GM18508 (cell line): ENCODE measurements at regions not wholly inside any gene's neighbourhood (a gene's known extent, or its start where the extent isn't known, plus 50 kb on each side); places are given as distances from the start of the nearest gene placed in this dataset.
"Not testable (repeated sequence)": the region's sequence is repeated elsewhere in the genome, so short reads cannot be mapped to it uniquely, and the experiment has no call there.

Experiments used
- ATAC-seq: cut with Tn5 transposase; IDR thresholded peaks from one replicate; pipeline ENCODE4 v1.9.1; 2021; ENCODE audit warnings: moderate number of reproducible peaks; ENCODE audit not compliant: insufficient read depth, unreplicated experiment

- no peak for ATAC-seq
Observed at GRCh38 chr1:55823541-55824250, 608.5 kb upstream of the USP24 start.

- ATAC-seq = no peak
Observed at GRCh38 chr1:55822891-55823290, 607.7 kb upstream of the USP24 start.

- no peak for ATAC-seq
Observed at GRCh38 chr1:55821234-55821633, 606.1 kb upstream of the USP24 start.

GRCh38 chr1:55820501-55820900, 605.3 kb upstream of the USP24 start:
- no peak for ATAC-seq

GRCh38 chr1:55819011-55819410, 603.8 kb upstream of the USP24 start:
- ATAC-seq = no peak

GRCh38 chr1:55816456-55817426, 601.6 kb upstream of the USP24 start:
- ATAC-seq = no peak

- no peak for ATAC-seq
Observed at GRCh38 chr1:55815745-55816455, 600.7 kb upstream of the USP24 start.

- no peak for ATAC-seq
Observed at GRCh38 chr1:55814967-55815366, 599.8 kb upstream of the USP24 start.

- ATAC-seq = no peak
Observed at GRCh38 chr1:55813618-55814017, 598.5 kb upstream of the USP24 start.

GRCh38 chr1:55812281-55812680, 597.1 kb upstream of the USP24 start:
- no peak for ATAC-seq

GRCh38 chr1:55808263-55808662, 593.1 kb upstream of the USP24 start:
- ATAC-seq = no peak

GRCh38 chr1:55803429-55803828, 588.3 kb upstream of the USP24 start:
- no peak for ATAC-seq

GRCh38 chr1:55801481-55801880, 586.3 kb upstream of the USP24 start:
- no peak for ATAC-seq

GRCh38 chr1:55800503-55800902, 585.3 kb upstream of the USP24 start:
- ATAC-seq = no peak

GRCh38 chr1:55793856-55794255, 578.7 kb upstream of the USP24 start:
- no peak for ATAC-seq

- no peak for ATAC-seq
Observed at GRCh38 chr1:55792870-55793269, 577.7 kb upstream of the USP24 start.

GRCh38 chr1:55789466-55789865, 574.3 kb upstream of the USP24 start:
- ATAC-seq = no peak

GRCh38 chr1:55786396-55786795, 571.2 kb upstream of the USP24 start:
- no peak for ATAC-seq

GRCh38 chr1:55784941-55785450, 569.8 kb upstream of the USP24 start:
- ATAC-seq = not testable (repeated sequence)

- no peak for ATAC-seq
Observed at GRCh38 chr1:55781944-55782482, 566.8 kb upstream of the USP24 start.
